Esophagus muscularis mucosa (tissue), 4 donors: ENCODE measurements at regions not wholly inside any gene's neighbourhood (a gene's known extent, or its start where the extent isn't known, plus 50 kb on each side); places are given as distances from the start of the nearest gene placed in this dataset.

ENCODE experiments used
- EP300 ChIP-seq: sonication (generic); formaldehyde crosslinking; IDR thresholded peaks from one replicate; pipeline ENCODE4 v1.6.1; 2017; ENCODE audit warnings: antibody characterized with exemption
- POLR2A ChIP-seq: fragments of 450-650 bp; IDR thresholded peaks from one replicate; pipeline ENCODE4 v1.6.1; 2017; ENCODE audit warnings: antibody characterized with exemption, moderate library complexity, mild to moderate bottlenecking, low read depth
- POLR2AphosphoS5 ChIP-seq, 2 donors: sonication (generic); formaldehyde crosslinking; IDR thresholded peaks; one replicate each; pipeline ENCODE4 v1.6.1; 2017; ENCODE audit warnings: antibody characterized with exemption in 2 of 2
- TF ChIP-seq, protein P1 (sequence below), 3 experiments: fragments of 200-600 bp in 2 of 3; fragments of 450-650 bp in 1 of 3; sonication (generic) in 2 of 3; IDR thresholded peaks; one replicate each; pipeline ENCODE4 v1.5.1; 2017 to 2019; ENCODE audit warnings: antibody characterized with exemption in 3 of 3, mild to moderate bottlenecking in 2 of 3, moderate library complexity in 1 of 3

DNA sequence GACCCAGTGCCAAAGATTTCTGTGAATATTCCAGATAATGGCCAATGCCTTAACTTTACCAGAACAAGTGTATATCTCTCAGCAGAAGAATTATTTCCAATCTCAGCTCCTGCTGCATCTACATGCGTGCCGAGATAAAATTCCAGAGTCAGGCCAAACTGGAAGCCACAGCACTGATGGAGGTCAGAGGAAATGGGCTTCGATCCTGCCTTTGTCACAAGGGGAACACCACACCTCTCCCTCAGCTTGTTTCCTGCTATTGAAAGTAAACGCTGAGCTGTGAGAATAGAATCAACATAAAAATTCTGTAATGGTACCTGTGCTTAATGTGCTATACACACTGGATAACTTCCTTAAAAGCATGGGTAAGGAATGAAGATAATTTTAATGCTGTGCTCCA is 255.5 kb downstream of the NEBL start:
- TF ChIP-seq POLR2A (no peak), POLR2AphosphoS5 (IDR thresholded peaks at IDR 0.05) (peak in 1 of 2 donors; percentile 14), EP300 (no peak)
- TF ChIP-seq, protein P1, sequence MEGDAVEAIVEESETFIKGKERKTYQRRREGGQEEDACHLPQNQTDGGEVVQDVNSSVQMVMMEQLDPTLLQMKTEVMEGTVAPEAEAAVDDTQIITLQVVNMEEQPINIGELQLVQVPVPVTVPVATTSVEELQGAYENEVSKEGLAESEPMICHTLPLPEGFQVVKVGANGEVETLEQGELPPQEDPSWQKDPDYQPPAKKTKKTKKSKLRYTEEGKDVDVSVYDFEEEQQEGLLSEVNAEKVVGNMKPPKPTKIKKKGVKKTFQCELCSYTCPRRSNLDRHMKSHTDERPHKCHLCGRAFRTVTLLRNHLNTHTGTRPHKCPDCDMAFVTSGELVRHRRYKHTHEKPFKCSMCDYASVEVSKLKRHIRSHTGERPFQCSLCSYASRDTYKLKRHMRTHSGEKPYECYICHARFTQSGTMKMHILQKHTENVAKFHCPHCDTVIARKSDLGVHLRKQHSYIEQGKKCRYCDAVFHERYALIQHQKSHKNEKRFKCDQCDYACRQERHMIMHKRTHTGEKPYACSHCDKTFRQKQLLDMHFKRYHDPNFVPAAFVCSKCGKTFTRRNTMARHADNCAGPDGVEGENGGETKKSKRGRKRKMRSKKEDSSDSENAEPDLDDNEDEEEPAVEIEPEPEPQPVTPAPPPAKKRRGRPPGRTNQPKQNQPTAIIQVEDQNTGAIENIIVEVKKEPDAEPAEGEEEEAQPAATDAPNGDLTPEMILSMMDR (IDR thresholded peaks at IDR 0.05): no peak
